ENCODE measurements at regions not wholly inside any gene's neighbourhood (a gene's known extent, or its start where the extent isn't known, plus 50 kb on each side); places are given as distances from the start of the nearest gene placed in this dataset.

GRCh38 chr14:53743371-53743770 lies 213.3 kb downstream of the BMP4 start:
- no peaks in the 10 kb centered on the region for H3K27me3 ChIP-seq (ENCODE audit: control insufficient read depth, insufficient read depth, low read length)
- H3K4me3 ChIP-seq (ENCODE audit: low read depth, low read length) = no peak overlapping the region
- H3K9me3 ChIP-seq (ENCODE audit: control insufficient read depth, insufficient read depth, low read length) = no peaks in the 10 kb centered on the region
- CTCF ChIA-PET = no interaction called here
- DNase-seq (ENCODE audit: low read depth, low spot score) = no peak
- H3K27ac ChIP-seq (ENCODE audit: low read depth, low read length) = no peak overlapping the region
- POLR2A ChIA-PET = no interaction called here
- TF ChIP-seq CTCF (IDR thresholded peaks at IDR 0.05; ENCODE audit: low read depth, low read length) = no peak

- no peak overlapping the region for H3K4me3 ChIP-seq (ENCODE audit: low read depth, low read length)
- no peaks in the 10 kb centered on the region for H3K9me3 ChIP-seq (ENCODE audit: control insufficient read depth, insufficient read depth, low read length)
- TF ChIP-seq CTCF (IDR thresholded peaks at IDR 0.05; ENCODE audit: low read depth, low read length) = no peak
- ChIA-PET POLR2A (no interaction called here), CTCF (no interaction called here)
- no peak for DNase-seq (ENCODE audit: low read depth, low spot score)
- no peaks in the 10 kb centered on the region for H3K27me3 ChIP-seq (ENCODE audit: control insufficient read depth, insufficient read depth, low read length)
- no peak overlapping the region for H3K27ac ChIP-seq (ENCODE audit: low read depth, low read length)
Measured at GRCh38 chr14:53742233-53742620, 214.4 kb downstream of the BMP4 start.

- POLR2A ChIA-PET = no interaction called here
- H3K4me3 ChIP-seq (ENCODE audit: low read depth, low read length) = no peak overlapping the region
- no peak for TF ChIP-seq CTCF (IDR thresholded peaks at IDR 0.05; ENCODE audit: low read depth, low read length)
- no peak for DNase-seq (ENCODE audit: low read depth, low spot score)
- CTCF ChIA-PET = no interaction called here
- H3K27me3 ChIP-seq (ENCODE audit: control insufficient read depth, insufficient read depth, low read length) = no peaks in the 10 kb centered on the region
- H3K9me3 ChIP-seq (ENCODE audit: control insufficient read depth, insufficient read depth, low read length) = no peaks in the 10 kb centered on the region
- no peak overlapping the region for H3K27ac ChIP-seq (ENCODE audit: low read depth, low read length)
Measured at GRCh38 chr14:53741479-53742232, 215.0 kb downstream of the BMP4 start.

GRCh38 chr14:53740570-53740969 lies 216.1 kb downstream of the BMP4 start:
- CTCF ChIA-PET = no interaction called here
- no peak for DNase-seq (ENCODE audit: low read depth, low spot score)
- H3K9me3 ChIP-seq (ENCODE audit: control insufficient read depth, insufficient read depth, low read length) = no peaks in the 10 kb centered on the region
- POLR2A ChIA-PET = no interaction called here
- H3K27me3 ChIP-seq (ENCODE audit: control insufficient read depth, insufficient read depth, low read length) = no peaks in the 10 kb centered on the region
- no peak overlapping the region for H3K4me3 ChIP-seq (ENCODE audit: low read depth, low read length)
- no peak for TF ChIP-seq CTCF (IDR thresholded peaks at IDR 0.05; ENCODE audit: low read depth, low read length)
- no peak overlapping the region for H3K27ac ChIP-seq (ENCODE audit: low read depth, low read length)

- POLR2A ChIA-PET = no interaction called here
- H3K9me3 ChIP-seq (ENCODE audit: control insufficient read depth, insufficient read depth, low read length) = no peaks in the 10 kb centered on the region
- no peak overlapping the region for H3K27ac ChIP-seq (ENCODE audit: low read depth, low read length)
- CTCF ChIA-PET = no interaction called here
- no peak for TF ChIP-seq CTCF (IDR thresholded peaks at IDR 0.05; ENCODE audit: low read depth, low read length)
- no peak for DNase-seq (ENCODE audit: low read depth, low spot score)
- H3K27me3 ChIP-seq (ENCODE audit: control insufficient read depth, insufficient read depth, low read length) = no peaks in the 10 kb centered on the region
- H3K4me3 ChIP-seq (ENCODE audit: low read depth, low read length) = no peak overlapping the region
Measured at GRCh38 chr14:53735916-53736315, 220.7 kb downstream of the BMP4 start.
